NOMO-1 treated with DMSO at 0.1 percent for 48 hours (cell line): ENCODE measurements at regions not wholly inside any gene's neighbourhood (a gene's known extent, or its start where the extent isn't known, plus 50 kb on each side); places are given as distances from the start of the nearest gene placed in this dataset.

Source experiments
- DNase-seq: peaks from one replicate; lab custom pipeline; 2025; ENCODE audit not compliant: unreplicated experiment; lab: John Stamatoyannopoulos, UW

GRCh38 chr2:220510668-220511067 is 883.2 kb downstream of the SLC4A3 start:
- DNase-seq = no peak

GRCh38 chr2:220512419-220512818 is 885.0 kb downstream of the SLC4A3 start:
- no peak for DNase-seq

GRCh38 chr2:220513573-220514288 is 886.3 kb downstream of the SLC4A3 start:
- no peak for DNase-seq

GRCh38 chr2:220521551-220521950 is 894.1 kb downstream of the SLC4A3 start:
- no peak for DNase-seq

- no peak for DNase-seq
Observed at GRCh38 chr2:220528180-220528675, 900.8 kb downstream of the SLC4A3 start.

GRCh38 chr2:220531216-220531615 is 903.8 kb downstream of the SLC4A3 start:
- no peak for DNase-seq

- no peak for DNase-seq
Observed at GRCh38 chr2:220533485-220533884, 906.1 kb downstream of the SLC4A3 start.

GRCh38 chr2:220539481-220539880 is 912.1 kb downstream of the SLC4A3 start:
- no peak for DNase-seq

- DNase-seq = no peak
Observed at GRCh38 chr2:220544049-220544448, 916.6 kb downstream of the SLC4A3 start.

GRCh38 chr2:220550995-220551700 is 923.7 kb downstream of the SLC4A3 start:
- no peak for DNase-seq

- DNase-seq = no peak
Observed at GRCh38 chr2:220552790-220553535, 925.5 kb downstream of the SLC4A3 start.

- DNase-seq = no peak
Observed at GRCh38 chr2:220555961-220556630, 928.7 kb downstream of the SLC4A3 start.

- no peak for DNase-seq
Observed at GRCh38 chr2:220556658-220557057, 929.2 kb downstream of the SLC4A3 start.

GRCh38 chr2:220560192-220560591 is 932.8 kb downstream of the SLC4A3 start:
- DNase-seq = no peak

- no peak for DNase-seq
Observed at GRCh38 chr2:220562375-220563140, 935.1 kb downstream of the SLC4A3 start.

GRCh38 chr2:220568296-220568695 is 940.9 kb downstream of the SLC4A3 start:
- DNase-seq = no peak

GRCh38 chr2:220569112-220569897 is 941.9 kb downstream of the SLC4A3 start:
- no peak for DNase-seq

GRCh38 chr2:220572385-220572784 is 945.0 kb downstream of the SLC4A3 start:
- DNase-seq = no peak

- DNase-seq = no peak
Observed at GRCh38 chr2:220574038-220574437, 946.6 kb downstream of the SLC4A3 start.

- DNase-seq = no peak
Observed at GRCh38 chr2:220575963-220576362, 948.5 kb downstream of the SLC4A3 start.
